Activated naive CD8-positive, alpha-beta T cell treated with anti-CD3 and anti-CD28 coated beads, Interleukin-2, amount 10 ng/mL, durations not matched to agents 7 days and 5 days (primary cell): ENCODE measurements at regions not wholly inside any gene's neighbourhood (a gene's known extent, or its start where the extent isn't known, plus 50 kb on each side); places are given as distances from the start of the nearest gene placed in this dataset.

Experiments
- ATAC-seq: fragments of 150-1000 bp; cut with Tn5 transposase; one replicate; pipeline ENCODE4 v1.10.0; 2021; ENCODE audit warnings: low read depth, moderate library complexity
- POLR2A ChIA-PET: fragments of 350-600 bp; sonication (Branson Sonifier 250); formaldehyde crosslinking; loops from one replicate; lab custom pipeline; 2021; ENCODE audit warnings: antibody characterized with exemption; lab: Charles Lee
- DNase-seq: peaks from one replicate; pipeline ENCODE4 v3.0.0; 2021
- H3K27ac Mint-ChIP-seq: one replicate; pipeline ENCODE4 v1.8.0; 2022; ENCODE audit warnings: mild to moderate bottlenecking, mixed read lengths
- H3K27me3 Mint-ChIP-seq: one replicate; pipeline ENCODE4 v1.8.0; 2022; ENCODE audit warnings: mild to moderate bottlenecking, moderate library complexity, mixed read lengths
- H3K36me3 Mint-ChIP-seq: one replicate; pipeline ENCODE4 v1.8.0; 2021; ENCODE audit warnings: mild to moderate bottlenecking, mixed read lengths
- H3K4me1 Mint-ChIP-seq: one replicate; pipeline ENCODE4 v1.8.0; 2021; ENCODE audit warnings: mixed read lengths
- H3K4me3 Mint-ChIP-seq: one replicate; pipeline ENCODE4 v1.8.0; 2022; ENCODE audit warnings: mild to moderate bottlenecking, moderate library complexity, mixed read lengths
- H3K9me3 Mint-ChIP-seq: one replicate; pipeline ENCODE4 v1.8.0; 2021; ENCODE audit warnings: mixed read lengths

DNA sequence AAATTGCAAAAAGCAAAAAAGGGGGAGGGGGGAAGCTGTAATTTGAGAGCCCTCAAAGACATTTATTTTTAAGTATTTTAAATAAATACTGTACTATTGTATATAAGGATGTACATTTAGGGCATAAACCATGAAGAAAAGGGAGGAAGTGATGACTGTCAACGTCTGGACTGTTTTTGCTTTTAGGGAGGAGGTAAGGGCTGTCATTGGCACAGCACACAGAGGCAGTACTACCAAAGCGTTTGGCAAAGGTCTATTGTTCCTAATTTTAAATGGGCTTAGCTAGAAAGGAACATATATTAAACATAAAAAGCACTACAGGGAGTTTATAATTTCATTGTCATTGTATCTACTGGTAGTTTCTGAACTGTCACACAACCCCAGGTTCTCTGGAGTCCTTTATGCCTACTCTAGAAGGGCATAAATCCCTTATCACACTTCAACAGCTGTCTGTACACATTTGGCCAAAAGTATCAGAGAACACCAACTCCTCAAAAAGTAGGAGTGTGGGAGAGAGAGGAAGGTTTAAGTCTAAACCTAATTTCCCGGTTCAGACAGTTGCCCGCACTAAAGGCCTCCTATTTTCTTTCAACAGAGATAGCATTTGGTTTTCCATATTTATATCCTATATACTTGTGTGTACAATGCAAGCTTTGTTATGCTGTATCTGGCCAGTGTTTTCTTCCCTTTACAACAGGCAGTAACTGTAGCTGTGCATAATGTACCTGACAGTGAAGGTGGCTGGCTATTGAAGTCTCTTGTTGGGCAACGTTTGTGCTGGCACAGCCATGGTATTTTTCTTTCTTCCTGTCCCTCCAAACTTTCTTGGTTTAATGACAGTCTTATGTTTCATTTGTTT is 406.2 kb downstream of the KLF5 start:
- peaks cover 7% of the 10 kb centered on the region for H3K27me3 Mint-ChIP-seq
- H3K4me3 Mint-ChIP-seq = no peak overlapping the region
- ATAC-seq (no peak), DNase-seq (no peak)
- no peaks in the 10 kb centered on the region for H3K4me1 Mint-ChIP-seq
- H3K27ac Mint-ChIP-seq = no peak overlapping the region
- peaks cover 3% of the 10 kb centered on the region for H3K36me3 Mint-ChIP-seq
- POLR2A ChIA-PET = no interaction called here
- H3K9me3 Mint-ChIP-seq = peaks cover 2% of the 10 kb centered on the region

DNA sequence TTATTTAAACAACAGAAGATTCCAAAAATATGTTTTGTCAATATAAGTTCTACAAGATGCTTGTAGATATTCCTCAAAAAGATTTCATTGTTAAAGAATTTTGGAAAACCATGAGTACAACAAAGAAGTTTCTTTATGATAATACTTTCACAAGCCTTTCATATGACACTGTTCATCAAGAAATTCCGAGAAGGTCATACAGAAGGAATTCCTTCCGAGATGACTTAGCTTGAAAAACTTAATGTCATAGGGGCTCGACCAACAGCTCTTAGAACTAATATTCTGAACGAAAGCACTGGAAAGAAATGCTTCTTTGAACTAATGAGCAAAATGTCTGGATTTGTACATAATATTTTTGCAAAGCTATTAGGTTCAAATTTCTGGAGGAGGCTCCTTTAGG is 403.4 kb downstream of the KLF5 start:
- H3K27me3 Mint-ChIP-seq = peaks cover 7% of the 10 kb centered on the region
- no peak overlapping the region for H3K4me3 Mint-ChIP-seq
- ATAC-seq (no peak), DNase-seq (no peak)
- H3K4me1 Mint-ChIP-seq = no peaks in the 10 kb centered on the region
- POLR2A ChIA-PET = no interaction called here
- no peak overlapping the region for H3K27ac Mint-ChIP-seq
- H3K9me3 Mint-ChIP-seq = peaks cover 7% of the 10 kb centered on the region
- peaks cover 3% of the 10 kb centered on the region for H3K36me3 Mint-ChIP-seq

DNA sequence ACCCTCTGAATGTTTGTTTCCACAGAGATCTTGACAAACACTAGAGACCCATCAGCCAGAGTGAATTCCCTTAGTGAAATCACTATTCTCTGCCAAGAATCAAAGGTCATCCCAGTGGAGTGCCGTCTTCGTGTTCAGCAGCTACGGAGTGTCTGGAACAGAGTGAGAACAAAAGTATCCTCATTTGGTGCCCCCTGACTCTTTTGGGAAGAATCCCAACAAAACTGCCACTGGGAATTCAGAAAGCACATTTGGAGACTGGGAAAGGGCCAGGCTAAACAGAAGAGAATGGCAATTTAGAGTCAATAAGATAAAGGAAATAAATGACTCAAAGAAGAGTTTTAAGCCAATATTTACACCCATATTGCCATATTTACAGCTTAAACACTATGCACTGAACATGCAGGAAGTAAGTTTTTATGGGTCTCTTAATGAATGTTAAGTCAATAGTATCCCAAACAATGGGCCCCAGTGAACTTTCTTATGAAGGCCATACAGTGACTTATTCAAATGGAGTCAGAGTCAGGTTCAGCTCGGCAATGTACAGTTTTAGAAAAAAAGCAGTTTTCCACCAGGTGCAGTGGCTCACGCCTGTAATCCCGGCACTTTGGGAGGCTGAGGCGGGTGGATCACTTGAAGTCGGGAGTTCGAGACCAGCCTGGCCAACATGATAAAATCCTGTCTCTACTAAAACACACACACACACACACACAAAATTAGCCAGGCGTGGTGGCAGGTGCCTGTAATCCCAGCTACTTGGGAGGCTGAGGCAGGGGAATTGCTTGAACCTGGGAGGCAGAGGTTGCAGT is 392.6 kb downstream of the KLF5 start:
- H3K9me3 Mint-ChIP-seq = peaks cover 14% of the 10 kb centered on the region
- no peak for DNase-seq
- no peak for ATAC-seq
- H3K27ac Mint-ChIP-seq = no peak overlapping the region
- H3K36me3 Mint-ChIP-seq = peaks cover 6% of the 10 kb centered on the region
- no peak overlapping the region for H3K4me3 Mint-ChIP-seq
- POLR2A ChIA-PET = no interaction called here
- H3K4me1 Mint-ChIP-seq = peaks cover 3% of the 10 kb centered on the region
- peaks cover 3% of the 10 kb centered on the region for H3K27me3 Mint-ChIP-seq

GRCh38 chr13:73450583-73450982 is 391.8 kb downstream of the KLF5 start:
- ATAC-seq (no peak), DNase-seq (no peak)
- Mint-ChIP-seq H3K27me3 (no peaks in the 10 kb centered on the region), H3K4me3 (no peak overlapping the region), H3K36me3 (no peaks in the 10 kb centered on the region), H3K9me3 (peaks cover 10% of the 10 kb centered on the region), H3K27ac (no peak overlapping the region), H3K4me1 (peaks cover 3% of the 10 kb centered on the region)
- POLR2A ChIA-PET = no interaction called here

DNA sequence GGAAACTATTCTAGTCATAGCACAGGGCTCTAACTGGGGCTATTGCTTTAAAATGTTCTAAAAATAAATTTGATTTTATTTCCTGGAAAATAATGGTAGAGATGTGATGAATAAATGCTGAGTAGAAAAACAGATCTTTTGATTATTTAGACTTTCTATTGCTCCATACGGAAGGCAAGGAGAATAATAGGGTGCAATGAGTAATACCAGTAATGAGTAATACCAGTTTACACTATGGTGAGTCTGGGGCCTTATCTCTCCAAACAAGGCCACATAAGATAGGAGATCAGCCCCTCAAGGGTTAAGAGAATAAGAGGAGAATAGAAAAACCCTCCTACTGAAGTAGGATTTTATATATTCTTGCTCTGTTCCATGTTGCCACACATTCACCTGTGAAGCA is 390.4 kb downstream of the KLF5 start:
- H3K36me3 Mint-ChIP-seq = no peaks in the 10 kb centered on the region
- no peak for ATAC-seq
- peaks cover 14% of the 10 kb centered on the region for H3K9me3 Mint-ChIP-seq
- no peak overlapping the region for H3K27ac Mint-ChIP-seq
- H3K4me1 Mint-ChIP-seq = peaks cover 3% of the 10 kb centered on the region
- POLR2A ChIA-PET = no interaction called here
- H3K27me3 Mint-ChIP-seq = no peaks in the 10 kb centered on the region
- no peak for DNase-seq
- H3K4me3 Mint-ChIP-seq = no peak overlapping the region

DNA sequence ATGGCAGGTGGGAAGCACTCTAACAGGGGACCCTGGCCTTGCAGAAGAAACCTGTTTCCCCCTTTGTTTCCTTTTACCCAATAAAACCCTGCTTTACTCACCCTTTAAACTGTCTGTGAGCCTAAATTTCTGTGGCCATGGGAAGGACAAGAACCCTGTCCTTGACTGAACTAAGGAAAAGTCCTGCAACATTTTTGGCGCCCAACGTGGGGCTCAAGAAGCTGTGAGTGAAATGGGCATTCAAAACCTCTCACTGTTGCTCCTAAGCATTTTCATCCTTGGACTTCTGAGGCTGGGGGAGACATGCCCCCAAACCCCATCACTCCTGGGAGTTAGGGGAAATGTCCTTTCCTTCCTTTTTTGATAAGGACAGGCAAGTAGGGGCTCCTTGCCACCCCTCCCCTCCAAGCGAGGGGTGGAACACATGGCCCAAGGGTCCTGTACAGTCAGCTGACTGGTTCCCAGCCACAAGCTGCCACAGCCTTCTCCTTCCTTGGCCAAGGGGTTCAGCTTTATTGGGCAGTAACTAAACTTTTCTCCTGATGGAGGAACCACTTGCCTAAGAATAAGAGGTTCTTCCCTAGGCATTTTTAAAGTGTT is 381.6 kb downstream of the KLF5 start:
- no peaks in the 10 kb centered on the region for H3K36me3 Mint-ChIP-seq
- peaks cover 25% of the 10 kb centered on the region for H3K9me3 Mint-ChIP-seq
- H3K27ac Mint-ChIP-seq = no peak overlapping the region
- ATAC-seq = no peak
- no peak for DNase-seq
- H3K4me3 Mint-ChIP-seq = no peak overlapping the region
- H3K4me1 Mint-ChIP-seq = no peaks in the 10 kb centered on the region
- POLR2A ChIA-PET = no interaction called here
- no peaks in the 10 kb centered on the region for H3K27me3 Mint-ChIP-seq

DNA sequence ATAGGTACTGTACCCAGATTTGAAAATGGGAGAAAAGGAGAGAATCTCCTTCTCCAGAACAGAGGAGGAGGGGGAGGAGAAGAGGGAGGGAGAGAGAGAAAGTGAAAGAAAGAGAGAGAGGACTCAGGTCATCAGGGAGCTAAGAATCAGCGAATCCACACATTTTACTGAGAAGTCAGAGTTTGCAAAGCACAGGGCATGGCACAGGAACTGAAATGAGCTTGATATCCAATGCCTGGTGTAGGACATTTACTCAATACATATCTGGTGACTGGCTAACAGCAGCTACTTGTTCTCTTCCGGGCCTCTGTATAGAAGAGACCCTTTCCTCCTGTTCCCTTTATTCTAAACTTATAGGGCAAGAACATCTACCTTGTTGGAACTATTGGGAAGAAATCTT is 375.1 kb downstream of the KLF5 start:
- Mint-ChIP-seq H3K27ac (no peak overlapping the region), H3K4me1 (peaks cover 3% of the 10 kb centered on the region), H3K9me3 (peaks cover 26% of the 10 kb centered on the region), H3K36me3 (no peaks in the 10 kb centered on the region), H3K4me3 (no peak overlapping the region), H3K27me3 (no peaks in the 10 kb centered on the region)
- DNase-seq (no peak), ATAC-seq (no peak)
- POLR2A ChIA-PET = no interaction called here

DNA sequence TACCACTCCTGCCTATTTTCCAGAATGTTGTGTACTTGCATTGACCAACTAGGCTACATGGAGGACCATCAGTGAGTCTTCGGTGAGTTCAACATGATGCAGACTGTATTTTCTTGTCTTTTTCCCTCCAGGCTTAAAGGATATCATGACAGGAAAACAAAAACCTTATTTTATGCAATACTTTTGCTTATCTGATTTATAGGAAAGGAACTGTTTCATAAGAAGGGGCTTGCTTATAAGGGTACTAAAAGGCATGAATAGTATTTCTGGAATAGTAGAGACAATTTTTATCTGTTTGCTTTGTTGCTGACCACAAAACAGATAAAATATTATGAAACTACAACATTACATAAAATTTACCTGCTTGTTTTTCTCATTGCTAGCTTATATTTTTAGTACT is 374.7 kb downstream of the KLF5 start:
- no peak overlapping the region for H3K4me3 Mint-ChIP-seq
- no peak for ATAC-seq
- H3K36me3 Mint-ChIP-seq = no peaks in the 10 kb centered on the region
- POLR2A ChIA-PET = no interaction called here
- H3K27ac Mint-ChIP-seq = no peak overlapping the region
- no peak for DNase-seq
- no peaks in the 10 kb centered on the region for H3K27me3 Mint-ChIP-seq
- peaks cover 26% of the 10 kb centered on the region for H3K9me3 Mint-ChIP-seq
- H3K4me1 Mint-ChIP-seq = peaks cover 3% of the 10 kb centered on the region

DNA sequence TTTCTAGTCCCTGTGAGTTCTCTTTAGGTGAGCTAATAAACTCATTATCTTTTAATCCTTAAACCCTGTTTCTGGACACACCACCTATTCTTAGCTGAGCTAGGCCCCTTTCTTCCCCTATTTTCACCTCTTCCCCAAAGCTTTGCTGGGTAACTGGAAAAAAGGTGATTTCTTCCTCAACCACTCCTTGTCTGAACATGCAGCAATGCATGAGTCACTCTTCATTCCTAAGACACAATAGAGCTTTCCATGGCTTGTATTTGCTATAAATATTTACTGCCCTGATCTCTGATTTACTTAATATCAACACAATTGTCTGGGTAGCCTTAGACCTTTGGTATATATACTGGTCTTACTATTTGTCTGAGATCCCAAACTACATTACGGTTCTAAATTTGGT is 370.9 kb downstream of the KLF5 start:
- no peak overlapping the region for H3K4me3 Mint-ChIP-seq
- H3K36me3 Mint-ChIP-seq = no peaks in the 10 kb centered on the region
- no peaks in the 10 kb centered on the region for H3K27me3 Mint-ChIP-seq
- ATAC-seq = no peak
- no peak overlapping the region for H3K27ac Mint-ChIP-seq
- DNase-seq = no peak
- POLR2A ChIA-PET = no interaction called here
- peaks cover 3% of the 10 kb centered on the region for H3K4me1 Mint-ChIP-seq
- peaks cover 11% of the 10 kb centered on the region for H3K9me3 Mint-ChIP-seq

GRCh38 chr13:73428706-73429105 is 369.9 kb downstream of the KLF5 start:
- ATAC-seq (no peak), DNase-seq (no peak)
- H3K4me3 Mint-ChIP-seq = no peak overlapping the region
- no peaks in the 10 kb centered on the region for H3K27me3 Mint-ChIP-seq
- POLR2A ChIA-PET = no interaction called here
- no peak overlapping the region for H3K27ac Mint-ChIP-seq
- H3K4me1 Mint-ChIP-seq = peaks cover under 1% of the 10 kb centered on the region
- peaks cover 11% of the 10 kb centered on the region for H3K9me3 Mint-ChIP-seq
- H3K36me3 Mint-ChIP-seq = no peaks in the 10 kb centered on the region

- Mint-ChIP-seq H3K4me3 (no peak overlapping the region), H3K36me3 (no peaks in the 10 kb centered on the region), H3K9me3 (peaks cover 9% of the 10 kb centered on the region), H3K27me3 (no peaks in the 10 kb centered on the region), H3K4me1 (no peaks in the 10 kb centered on the region), H3K27ac (no peak overlapping the region)
- no peak for ATAC-seq
- no peak for DNase-seq
- POLR2A ChIA-PET = no interaction called here
These were observed 369.3 kb downstream of the KLF5 start for GRCh38 chr13:73428137-73428536.

DNA sequence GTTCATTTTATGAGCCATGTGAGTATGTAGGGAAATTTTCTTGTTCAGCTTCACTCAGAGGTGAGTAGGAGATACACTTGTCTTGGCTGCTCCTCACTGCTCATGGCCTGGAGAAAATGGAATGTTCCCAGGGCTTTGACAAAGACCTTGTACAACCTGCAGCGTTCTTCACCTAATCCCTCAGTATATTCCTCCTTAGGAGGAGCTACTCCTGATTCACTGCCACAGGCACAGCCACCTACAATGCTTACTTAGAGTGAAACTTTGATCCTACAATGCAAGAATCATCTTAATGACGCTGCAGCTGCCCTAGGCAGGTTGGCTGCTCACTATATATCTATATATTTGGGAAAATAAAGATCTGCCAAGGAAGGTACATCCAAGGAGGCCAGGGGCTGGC is 364.2 kb downstream of the KLF5 start:
- H3K27me3 Mint-ChIP-seq = no peaks in the 10 kb centered on the region
- H3K36me3 Mint-ChIP-seq = no peaks in the 10 kb centered on the region
- POLR2A ChIA-PET = no interaction called here
- H3K9me3 Mint-ChIP-seq = no peaks in the 10 kb centered on the region
- no peak overlapping the region for H3K4me3 Mint-ChIP-seq
- no peak overlapping the region for H3K27ac Mint-ChIP-seq
- DNase-seq = no peak
- no peaks in the 10 kb centered on the region for H3K4me1 Mint-ChIP-seq
- ATAC-seq = no peak

- no peak overlapping the region for H3K4me3 Mint-ChIP-seq
- no peak overlapping the region for H3K27ac Mint-ChIP-seq
- H3K36me3 Mint-ChIP-seq = no peaks in the 10 kb centered on the region
- ATAC-seq (no peak), DNase-seq (no peak)
- POLR2A ChIA-PET = no interaction called here
- no peaks in the 10 kb centered on the region for H3K9me3 Mint-ChIP-seq
- no peaks in the 10 kb centered on the region for H3K27me3 Mint-ChIP-seq
- no peaks in the 10 kb centered on the region for H3K4me1 Mint-ChIP-seq
These were observed 362.6 kb downstream of the KLF5 start for GRCh38 chr13:73421310-73421912.
